ENCODE measurements at regions not wholly inside any gene's neighbourhood (a gene's known extent, or its start where the extent isn't known, plus 50 kb on each side); places are given as distances from the start of the nearest gene placed in this dataset.

- intact Hi-C loops (cut with DNase I): no loop called here
- 29 to 36% methylated on average over 3 of the region's 3 CpGs for WGBS, 2 donors
- TF ChIP-seq, protein P1, sequence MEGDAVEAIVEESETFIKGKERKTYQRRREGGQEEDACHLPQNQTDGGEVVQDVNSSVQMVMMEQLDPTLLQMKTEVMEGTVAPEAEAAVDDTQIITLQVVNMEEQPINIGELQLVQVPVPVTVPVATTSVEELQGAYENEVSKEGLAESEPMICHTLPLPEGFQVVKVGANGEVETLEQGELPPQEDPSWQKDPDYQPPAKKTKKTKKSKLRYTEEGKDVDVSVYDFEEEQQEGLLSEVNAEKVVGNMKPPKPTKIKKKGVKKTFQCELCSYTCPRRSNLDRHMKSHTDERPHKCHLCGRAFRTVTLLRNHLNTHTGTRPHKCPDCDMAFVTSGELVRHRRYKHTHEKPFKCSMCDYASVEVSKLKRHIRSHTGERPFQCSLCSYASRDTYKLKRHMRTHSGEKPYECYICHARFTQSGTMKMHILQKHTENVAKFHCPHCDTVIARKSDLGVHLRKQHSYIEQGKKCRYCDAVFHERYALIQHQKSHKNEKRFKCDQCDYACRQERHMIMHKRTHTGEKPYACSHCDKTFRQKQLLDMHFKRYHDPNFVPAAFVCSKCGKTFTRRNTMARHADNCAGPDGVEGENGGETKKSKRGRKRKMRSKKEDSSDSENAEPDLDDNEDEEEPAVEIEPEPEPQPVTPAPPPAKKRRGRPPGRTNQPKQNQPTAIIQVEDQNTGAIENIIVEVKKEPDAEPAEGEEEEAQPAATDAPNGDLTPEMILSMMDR (IDR thresholded peaks at IDR 0.05): no peak
- H3K9me3 ChIP-seq: no peaks in the 10 kb centered on the region
- no peaks in the 10 kb centered on the region for H3K4me1 ChIP-seq
- H3K27ac ChIP-seq: no peak overlapping the region
- no peak for DNase-seq
- H3K36me3 ChIP-seq: no peaks in the 10 kb centered on the region
- H3K4me3 ChIP-seq: no peak overlapping the region
- FAIRE-seq: no peak
- H3K27me3 ChIP-seq: no peaks in the 10 kb centered on the region
- ATAC-seq: no peak
Measured at GRCh38 chrX:98067611-98068010, 1183.9 kb downstream of the RPA4 start.

DNA sequence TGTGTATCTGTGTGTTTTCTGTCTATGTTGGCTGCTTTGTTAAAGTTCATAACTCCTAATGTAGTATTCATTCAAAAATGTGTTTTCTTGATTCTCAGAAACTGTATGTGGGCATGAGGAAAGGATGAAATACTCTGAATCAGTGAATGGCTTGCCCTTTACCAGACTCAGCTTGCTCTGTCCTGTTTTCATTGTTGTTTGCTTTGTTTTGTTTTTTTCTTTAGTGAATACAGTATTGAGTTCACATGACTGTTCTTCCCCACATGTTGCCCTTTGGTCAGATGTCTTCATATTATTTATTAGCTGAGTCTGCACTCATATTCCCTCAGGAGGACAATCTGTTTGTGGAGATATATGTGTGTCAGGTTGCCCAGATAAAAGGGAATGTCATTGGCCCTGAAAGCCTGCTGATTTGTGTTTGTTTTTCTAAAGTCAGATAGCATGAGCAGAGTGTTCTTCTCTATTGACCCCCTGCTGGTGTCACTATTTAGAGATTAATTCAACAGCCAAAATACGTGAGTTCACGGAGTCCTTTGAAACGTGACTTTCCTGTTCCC is 1184.4 kb downstream of the RPA4 start:
- ATAC-seq (peak in 1 of 4 donors; percentile 34), FAIRE-seq (no peak), DNase-seq (no peak)
- WGBS, 2 donors: 26 to 34% methylated on average over 3 of the region's 3 CpGs
- Histone ChIP-seq H3K36me3 (no peaks in the 10 kb centered on the region), H3K4me3 (no peak overlapping the region), H3K27me3 (no peaks in the 10 kb centered on the region), H3K9me3 (no peaks in the 10 kb centered on the region), H3K4me1 (no peaks in the 10 kb centered on the region), H3K27ac (no peak overlapping the region)
- TF ChIP-seq, protein P1 (IDR thresholded peaks at IDR 0.05): no peak
- intact Hi-C loops (cut with DNase I): no loop called here

- Histone ChIP-seq H3K4me3 (no peak overlapping the region), H3K9me3 (no peaks in the 10 kb centered on the region), H3K27me3 (peaks cover 0 to 4% (median under 1%) of the 10 kb centered on the region in 4 donors), H3K27ac (no peak overlapping the region), H3K4me1 (no peaks in the 10 kb centered on the region), H3K36me3 (no peaks in the 10 kb centered on the region)
- ATAC-seq (no peak), DNase-seq (no peak), FAIRE-seq (no peak)
- intact Hi-C loops (cut with DNase I): no loop called here
- TF ChIP-seq, protein P1 (IDR thresholded peaks at IDR 0.05): no peak
- WGBS, 2 donors: 15 to 19% methylated on average over 2 of the region's 2 CpGs
Measured at GRCh38 chrX:98071331-98071730, 1187.6 kb downstream of the RPA4 start.

- FAIRE-seq: no peak
- 80 to 83% methylated on average over 5 of the region's 5 CpGs for WGBS, 2 donors
- H3K9me3 ChIP-seq: no peaks in the 10 kb centered on the region
Measured at GRCh38 chrX:98077440-98077839, 1193.7 kb downstream of the RPA4 start.

GRCh38 chrX:98111684-98112083 is 1228.0 kb downstream of the RPA4 start:
- no peak for DNase-seq
- Histone ChIP-seq H3K4me1 (no peaks in the 10 kb centered on the region), H3K27ac (no peak overlapping the region), H3K27me3 (peaks cover 0 to 7% (median 0%) of the 10 kb centered on the region in 4 donors), H3K4me3 (no peak overlapping the region), H3K36me3 (no peaks in the 10 kb centered on the region), H3K9me3 (no peaks in the 10 kb centered on the region)
- no peak for FAIRE-seq
- TF ChIP-seq, protein P1 (IDR thresholded peaks at IDR 0.05): no peak
- intact Hi-C loops (cut with DNase I): no loop called here
- no peak for ATAC-seq
- 27% methylated on average over 3 of the region's 3 CpGs for WGBS, 2 donors

More at GRCh38 chrX:98077440-98077839, 1193.7 kb downstream of the RPA4 start:
- H3K4me1 ChIP-seq: no peaks in the 10 kb centered on the region
- DNase-seq (no peak), ATAC-seq (no peak)
- no peak overlapping the region for H3K27ac ChIP-seq
- TF ChIP-seq, protein P1 (IDR thresholded peaks at IDR 0.05): no peak
- peaks cover 0 to 29% (median 4%) of the 10 kb centered on the region in 4 donors for H3K27me3 ChIP-seq
- H3K36me3 ChIP-seq: no peaks in the 10 kb centered on the region
- intact Hi-C loops (cut with DNase I): no loop called here
- no peak overlapping the region for H3K4me3 ChIP-seq

All from pancreas (tissue), 10 donors.